Prostate gland (tissue), 2 donors: ENCODE measurements at regions not wholly inside any gene's neighbourhood (a gene's known extent, or its start where the extent isn't known, plus 50 kb on each side); places are given as distances from the start of the nearest gene placed in this dataset.

Source experiments
- CTCF ChIP-seq, 4 experiments: fragments of 200-600 bp in 2 of 4; fragments of 450-650 bp in 2 of 4; sonication (generic) in 2 of 4; IDR thresholded peaks; 1 replicate in 3 of 4; 2 replicates in 1 of 4; pipeline ENCODE4 v1.5.1; 2016 to 2019; ENCODE audit warnings: antibody characterized with exemption in 4 of 4, mild to moderate bottlenecking in 2 of 4, moderate library complexity in 2 of 4
- POLR2A ChIP-seq: fragments of 450-650 bp; IDR thresholded peaks from one replicate; pipeline ENCODE4 v1.6.1; 2016; ENCODE audit warnings: antibody characterized with exemption, mild to moderate bottlenecking
- POLR2AphosphoS5 ChIP-seq: sonication (generic); formaldehyde crosslinking; IDR thresholded peaks from one replicate; pipeline ENCODE4 v1.6.1; 2017; ENCODE audit warnings: antibody characterized with exemption

GRCh38 chr5:74262544-74263207 is 377.9 kb downstream of the ENC1 start:
- TF ChIP-seq POLR2A = no peak
- TF ChIP-seq CTCF (IDR thresholded peaks at IDR 0.05) = no peak
- TF ChIP-seq POLR2AphosphoS5 = no peak
